HepG2 (cell line): ENCODE measurements at regions not wholly inside any gene's neighbourhood (a gene's known extent, or its start where the extent isn't known, plus 50 kb on each side); places are given as distances from the start of the nearest gene placed in this dataset.

ENCODE experiments used
- BRF2 ChIP-seq: sonication (generic); formaldehyde crosslinking; IDR thresholded peaks from 2 replicates; pipeline ENCODE4 v1.8.1; 2022; ENCODE audit warnings: mild to moderate bottlenecking, missing genetic modification reagents
- KAT8 ChIP-seq: IDR thresholded peaks from 2 replicates; pipeline ENCODE4 v1.6.1; 2016; ENCODE audit warnings: missing genetic modification reagents, missing compliant biosample characterization
- PAXIP1 ChIP-seq: sonication (generic); formaldehyde crosslinking; conservative IDR thresholded peaks from 2 replicates; pipeline ENCODE4 v1.4.0; 2020; ENCODE audit warnings: mild to moderate bottlenecking, missing genetic modification reagents, moderate library complexity
- RFXAP ChIP-seq: sonication (generic); formaldehyde crosslinking; IDR thresholded peaks from 2 replicates; pipeline ENCODE4 v1.4.0; 2020; ENCODE audit warnings: missing genetic modification reagents, borderline replicate concordance
- THAP11 ChIP-seq: IDR thresholded peaks from 2 replicates; pipeline ENCODE4 v1.6.1; 2016; ENCODE audit warnings: missing biosample characterization, missing genetic modification reagents
- ZMYM2 ChIP-seq: sonication (generic); formaldehyde crosslinking; IDR thresholded peaks from 2 replicates; pipeline ENCODE4 v1.8.0; 2022; ENCODE audit warnings: mild to moderate bottlenecking, missing genetic modification reagents
- ZNF678 ChIP-seq: sonication (generic); formaldehyde crosslinking; IDR thresholded peaks from 2 replicates; pipeline ENCODE4 v1.4.0; 2020; ENCODE audit warnings: mild to moderate bottlenecking, missing genetic modification reagents
- TF ChIP-seq, protein P1 (sequence below): sonication (generic); formaldehyde crosslinking; IDR thresholded peaks from one replicate; pipeline ENCODE4 v1.5.1; 2020; ENCODE audit warnings: mild to moderate bottlenecking, missing genetic modification reagents; ENCODE audit errors: not compliant biosample characterization
- TF ChIP-seq, protein P2 (sequence below): sonication (generic); formaldehyde crosslinking; IDR thresholded peaks from 2 replicates; pipeline ENCODE4; 2020; ENCODE audit warnings: missing genetic modification reagents, mild to moderate bottlenecking, borderline replicate concordance
- TF ChIP-seq, protein P3 (sequence below): IDR thresholded peaks from 2 replicates; pipeline ENCODE4 v1.6.1; 2016; ENCODE audit warnings: missing compliant biosample characterization, missing genetic modification reagents, borderline replicate concordance

DNA sequence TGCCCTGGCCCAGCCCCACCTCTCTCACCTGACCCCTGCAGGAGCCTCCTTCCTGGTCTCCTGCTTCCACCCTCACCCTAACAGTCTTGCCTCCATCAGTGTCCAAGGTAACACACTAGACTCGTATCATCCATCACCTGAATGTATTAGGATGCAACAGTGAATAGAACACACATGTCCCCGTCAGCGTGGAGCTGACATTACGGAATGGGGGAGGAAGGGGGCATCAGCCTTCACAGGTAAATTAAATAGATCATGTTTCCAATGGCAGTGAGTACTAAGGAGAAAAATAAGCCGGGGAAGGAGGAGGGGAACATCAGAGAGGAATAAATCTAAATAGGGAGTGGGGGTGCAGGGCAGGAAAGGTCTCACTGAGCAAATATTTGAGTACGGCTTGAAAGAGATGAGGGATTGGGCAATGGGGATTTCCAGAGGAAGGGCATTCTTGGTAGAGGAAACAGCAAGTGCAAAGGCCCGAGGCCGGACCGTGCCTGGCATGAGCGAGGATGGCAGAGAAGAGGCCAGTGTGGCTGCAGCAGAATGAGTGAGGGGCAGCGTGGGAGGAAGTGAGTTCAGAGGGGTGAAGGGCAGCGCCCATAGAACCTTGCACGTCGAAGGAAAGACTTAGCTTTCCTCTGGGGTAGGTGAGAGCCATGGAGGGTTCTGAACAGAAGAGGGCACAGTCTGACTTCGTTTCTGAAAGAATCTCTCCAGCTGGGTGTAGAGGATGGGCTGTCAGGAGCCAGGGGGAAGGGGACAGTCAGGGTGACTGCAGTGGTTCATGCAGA lies 110.1 kb upstream of the PTPN1 start (continued):
- TF ChIP-seq PAXIP1: peak; percentile 98
- TF ChIP-seq BRF2 (CRISPR knock-in tag): no peak
- peak; percentile 100 for TF ChIP-seq ZMYM2 (CRISPR knock-in tag)
- TF ChIP-seq, protein P1, sequence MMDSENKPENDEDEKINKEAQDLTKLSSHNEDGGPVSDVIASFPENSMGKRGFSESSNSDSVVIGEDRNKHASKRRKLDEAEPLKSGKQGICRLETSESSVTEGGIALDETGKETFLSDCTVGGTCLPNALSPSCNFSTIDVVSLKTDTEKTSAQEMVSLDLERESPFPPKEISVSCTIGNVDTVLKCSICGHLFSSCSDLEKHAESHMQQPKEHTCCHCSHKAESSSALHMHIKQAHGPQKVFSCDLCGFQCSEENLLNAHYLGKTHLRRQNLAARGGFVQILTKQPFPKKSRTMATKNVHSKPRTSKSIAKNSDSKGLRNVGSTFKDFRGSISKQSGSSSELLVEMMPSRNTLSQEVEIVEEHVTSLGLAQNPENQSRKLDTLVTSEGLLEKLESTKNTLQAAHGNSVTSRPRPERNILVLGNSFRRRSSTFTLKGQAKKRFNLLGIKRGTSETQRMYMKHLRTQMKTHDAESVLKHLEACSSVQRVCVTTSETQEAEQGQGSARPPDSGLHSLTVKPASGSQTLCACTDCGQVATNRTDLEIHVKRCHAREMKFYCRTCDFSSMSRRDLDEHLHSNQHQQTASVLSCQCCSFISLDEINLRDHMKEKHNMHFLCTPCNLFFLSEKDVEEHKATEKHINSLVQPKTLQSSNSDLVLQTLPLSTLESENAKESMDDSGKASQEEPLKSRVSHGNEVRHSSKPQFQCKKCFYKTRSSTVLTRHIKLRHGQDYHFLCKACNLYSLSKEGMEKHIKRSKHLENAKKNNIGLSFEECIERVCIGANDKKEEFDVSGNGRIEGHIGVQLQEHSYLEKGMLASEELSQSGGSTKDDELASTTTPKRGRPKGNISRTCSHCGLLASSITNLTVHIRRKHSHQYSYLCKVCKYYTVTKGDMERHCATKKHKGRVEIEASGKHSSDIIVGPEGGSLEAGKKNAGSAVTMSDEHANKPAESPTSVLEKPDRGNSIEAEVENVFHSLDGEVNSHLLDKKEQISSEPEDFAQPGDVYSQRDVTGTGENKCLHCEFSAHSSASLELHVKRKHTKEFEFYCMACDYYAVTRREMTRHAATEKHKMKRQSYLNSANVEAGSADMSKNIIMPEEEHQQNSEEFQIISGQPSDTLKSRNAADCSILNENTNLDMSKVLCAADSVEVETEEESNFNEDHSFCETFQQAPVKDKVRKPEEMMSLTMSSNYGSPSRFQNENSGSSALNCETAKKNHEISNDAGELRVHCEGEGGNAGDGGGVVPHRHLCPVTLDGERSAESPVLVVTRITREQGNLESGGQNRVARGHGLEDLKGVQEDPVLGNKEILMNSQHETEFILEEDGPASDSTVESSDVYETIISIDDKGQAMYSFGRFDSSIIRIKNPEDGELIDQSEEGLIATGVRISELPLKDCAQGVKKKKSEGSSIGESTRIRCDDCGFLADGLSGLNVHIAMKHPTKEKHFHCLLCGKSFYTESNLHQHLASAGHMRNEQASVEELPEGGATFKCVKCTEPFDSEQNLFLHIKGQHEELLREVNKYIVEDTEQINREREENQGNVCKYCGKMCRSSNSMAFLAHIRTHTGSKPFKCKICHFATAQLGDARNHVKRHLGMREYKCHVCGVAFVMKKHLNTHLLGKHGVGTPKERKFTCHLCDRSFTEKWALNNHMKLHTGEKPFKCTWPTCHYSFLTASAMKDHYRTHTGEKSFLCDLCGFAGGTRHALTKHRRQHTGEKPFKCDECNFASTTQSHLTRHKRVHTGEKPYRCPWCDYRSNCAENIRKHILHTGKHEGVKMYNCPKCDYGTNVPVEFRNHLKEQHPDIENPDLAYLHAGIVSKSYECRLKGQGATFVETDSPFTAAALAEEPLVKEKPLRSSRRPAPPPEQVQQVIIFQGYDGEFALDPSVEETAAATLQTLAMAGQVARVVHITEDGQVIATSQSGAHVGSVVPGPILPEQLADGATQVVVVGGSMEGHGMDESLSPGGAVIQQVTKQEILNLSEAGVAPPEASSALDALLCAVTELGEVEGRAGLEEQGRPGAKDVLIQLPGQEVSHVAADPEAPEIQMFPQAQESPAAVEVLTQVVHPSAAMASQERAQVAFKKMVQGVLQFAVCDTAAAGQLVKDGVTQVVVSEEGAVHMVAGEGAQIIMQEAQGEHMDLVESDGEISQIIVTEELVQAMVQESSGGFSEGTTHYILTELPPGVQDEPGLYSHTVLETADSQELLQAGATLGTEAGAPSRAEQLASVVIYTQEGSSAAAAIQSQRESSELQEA (CRISPR knock-in tag): peak; percentile 97
- TF ChIP-seq THAP11 (CRISPR knock-in tag): peak; percentile 86
- 0 out of 2 replicates have a peak, but pooled peaks have one; percentile 79 for TF ChIP-seq ZNF678 (CRISPR knock-in tag)
- TF ChIP-seq, protein P2, sequence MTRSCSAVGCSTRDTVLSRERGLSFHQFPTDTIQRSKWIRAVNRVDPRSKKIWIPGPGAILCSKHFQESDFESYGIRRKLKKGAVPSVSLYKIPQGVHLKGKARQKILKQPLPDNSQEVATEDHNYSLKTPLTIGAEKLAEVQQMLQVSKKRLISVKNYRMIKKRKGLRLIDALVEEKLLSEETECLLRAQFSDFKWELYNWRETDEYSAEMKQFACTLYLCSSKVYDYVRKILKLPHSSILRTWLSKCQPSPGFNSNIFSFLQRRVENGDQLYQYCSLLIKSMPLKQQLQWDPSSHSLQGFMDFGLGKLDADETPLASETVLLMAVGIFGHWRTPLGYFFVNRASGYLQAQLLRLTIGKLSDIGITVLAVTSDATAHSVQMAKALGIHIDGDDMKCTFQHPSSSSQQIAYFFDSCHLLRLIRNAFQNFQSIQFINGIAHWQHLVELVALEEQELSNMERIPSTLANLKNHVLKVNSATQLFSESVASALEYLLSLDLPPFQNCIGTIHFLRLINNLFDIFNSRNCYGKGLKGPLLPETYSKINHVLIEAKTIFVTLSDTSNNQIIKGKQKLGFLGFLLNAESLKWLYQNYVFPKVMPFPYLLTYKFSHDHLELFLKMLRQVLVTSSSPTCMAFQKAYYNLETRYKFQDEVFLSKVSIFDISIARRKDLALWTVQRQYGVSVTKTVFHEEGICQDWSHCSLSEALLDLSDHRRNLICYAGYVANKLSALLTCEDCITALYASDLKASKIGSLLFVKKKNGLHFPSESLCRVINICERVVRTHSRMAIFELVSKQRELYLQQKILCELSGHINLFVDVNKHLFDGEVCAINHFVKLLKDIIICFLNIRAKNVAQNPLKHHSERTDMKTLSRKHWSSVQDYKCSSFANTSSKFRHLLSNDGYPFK: peak; percentile 80
- TF ChIP-seq, protein P3, sequence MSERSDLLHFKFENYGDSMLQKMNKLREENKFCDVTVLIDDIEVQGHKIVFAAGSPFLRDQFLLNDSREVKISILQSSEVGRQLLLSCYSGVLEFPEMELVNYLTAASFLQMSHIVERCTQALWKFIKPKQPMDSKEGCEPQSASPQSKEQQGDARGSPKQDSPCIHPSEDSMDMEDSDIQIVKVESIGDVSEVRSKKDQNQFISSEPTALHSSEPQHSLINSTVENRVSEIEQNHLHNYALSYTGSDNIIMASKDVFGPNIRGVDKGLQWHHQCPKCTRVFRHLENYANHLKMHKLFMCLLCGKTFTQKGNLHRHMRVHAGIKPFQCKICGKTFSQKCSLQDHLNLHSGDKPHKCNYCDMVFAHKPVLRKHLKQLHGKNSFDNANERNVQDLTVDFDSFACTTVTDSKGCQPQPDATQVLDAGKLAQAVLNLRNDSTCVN (CRISPR knock-in tag): peak; percentile 96
- peak; percentile 19; the same call in 1 of the 2 replicates for TF ChIP-seq RFXAP
- peak; percentile 92 for TF ChIP-seq KAT8
